A673 (cell line): ENCODE measurements at regions not wholly inside any gene's neighbourhood (a gene's known extent, or its start where the extent isn't known, plus 50 kb on each side); places are given as distances from the start of the nearest gene placed in this dataset.

Source experiments
- BruUV-seq: library from RNA; stranded (reverse); fragments of 400-500 nt; replicated peaks from 2 replicates; lab custom pipeline; 2021; lab: Mats Ljungman, UMichigan
- CTCF ChIA-PET: fragments of 300-600 bp; sonication (Branson Sonifier 250); formaldehyde crosslinking; loops from one replicate; lab custom pipeline; 2022; ENCODE audit warnings: antibody characterized with exemption; lab: Charles Lee
- POLR2A ChIA-PET: fragments of 300-600 bp; sonication (Branson Sonifier 250); formaldehyde crosslinking; loops from one replicate; lab custom pipeline; 2022; ENCODE audit warnings: antibody characterized with exemption; ENCODE audit not compliant: low non-redundant PET; lab: Charles Lee
- DNase-seq: peaks from one replicate; pipeline ENCODE4 v3.0.0-alpha.2; 2015; ENCODE audit warnings: low spot score
- H3K27ac ChIP-seq: fragments of 200-600 bp; sonication (generic); 2 replicates; pipeline ENCODE4 v1.5.1; 2016; ENCODE audit warnings: mixed run types, low read depth, mild to moderate bottlenecking, mixed read lengths, antibody characterized with exemption, low read length; ENCODE audit not compliant: poor library complexity, severe bottlenecking
- H3K27me3 ChIP-seq: fragments of 200-600 bp; sonication (generic); replicated peaks from 2 replicates; pipeline ENCODE4 v1.6.1; 2017; ENCODE audit warnings: mixed run types, low read depth, mild to moderate bottlenecking, mixed read lengths, antibody characterized with exemption, low read length; ENCODE audit not compliant: insufficient read depth, poor library complexity
- H3K36me3 ChIP-seq: fragments of 200-600 bp; sonication (generic); 2 replicates; pipeline ENCODE4 v1.6.1; 2016; ENCODE audit warnings: mixed run types, mild to moderate bottlenecking, mixed read lengths, antibody characterized with exemption, low read length; ENCODE audit not compliant: insufficient read depth, poor library complexity, severe bottlenecking
- H3K4me1 ChIP-seq: fragments of 200-600 bp; sonication (generic); 2 replicates; pipeline ENCODE4 v1.6.1; 2017; ENCODE audit warnings: mixed run types, mild to moderate bottlenecking, mixed read lengths, antibody characterized with exemption, low read length; ENCODE audit not compliant: insufficient read depth, poor library complexity, severe bottlenecking
- H3K4me3 ChIP-seq: fragments of 200-600 bp; sonication (generic); 2 replicates; pipeline ENCODE4 v1.5.1; 2016; ENCODE audit warnings: low read depth, mixed run types, mild to moderate bottlenecking, mixed read lengths, low read length; ENCODE audit not compliant: poor library complexity, severe bottlenecking
- H3K9me3 ChIP-seq: fragments of 200-600 bp; sonication (generic); 2 replicates; pipeline ENCODE4 v1.6.1; 2016; ENCODE audit warnings: mixed run types, low read depth, mild to moderate bottlenecking, mixed read lengths, antibody characterized with exemption, low read length; ENCODE audit not compliant: poor library complexity, severe bottlenecking
- EZH2 ChIP-seq: fragments of 200-600 bp; sonication (generic); IDR thresholded peaks from 2 replicates; pipeline ENCODE4 v1.6.1; 2017; ENCODE audit warnings: borderline replicate concordance, low read depth, mild to moderate bottlenecking, mixed read lengths, antibody characterized with exemption, low read length; ENCODE audit not compliant: poor library complexity, severe bottlenecking
- intact Hi-C: fragments of 100-400 bp; cut with micrococcal nuclease; formaldehyde crosslinking; loops from one replicate; pipeline ENCODE4 v1.10.0; 2022; ENCODE audit not compliant: unreplicated experiment
- TF ChIP-seq, protein P1 (sequence below): fragments of 300-800, 200-600 bp; sonication (generic); conservative IDR thresholded peaks from 2 replicates; pipeline ENCODE4 v1.5.1; 2017; ENCODE audit warnings: low read depth, mild to moderate bottlenecking, antibody characterized with exemption, low read length, moderate library complexity, mixed read lengths

DNA sequence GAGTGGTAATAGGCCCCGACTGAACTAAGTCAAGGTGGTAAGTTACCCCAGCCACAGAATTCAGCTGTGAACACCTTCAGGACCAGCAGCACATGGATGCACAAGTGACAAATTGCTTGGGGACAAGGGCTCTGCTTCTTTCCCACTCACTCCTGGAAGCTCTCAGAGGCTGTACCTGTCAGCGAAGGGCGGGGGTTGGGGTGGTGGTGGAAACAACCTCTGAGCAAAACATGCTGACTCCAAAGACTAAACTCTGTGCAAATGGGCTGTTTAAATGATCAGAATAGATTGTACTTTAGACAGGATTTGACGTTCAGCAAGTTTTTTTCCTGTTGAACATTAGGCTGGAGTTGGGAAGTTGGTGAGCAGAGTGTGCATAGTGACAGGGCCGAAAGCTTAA lies 544.5 kb upstream of the ZNF608 start:
- no peak for TF ChIP-seq EZH2
- TF ChIP-seq, protein P1, sequence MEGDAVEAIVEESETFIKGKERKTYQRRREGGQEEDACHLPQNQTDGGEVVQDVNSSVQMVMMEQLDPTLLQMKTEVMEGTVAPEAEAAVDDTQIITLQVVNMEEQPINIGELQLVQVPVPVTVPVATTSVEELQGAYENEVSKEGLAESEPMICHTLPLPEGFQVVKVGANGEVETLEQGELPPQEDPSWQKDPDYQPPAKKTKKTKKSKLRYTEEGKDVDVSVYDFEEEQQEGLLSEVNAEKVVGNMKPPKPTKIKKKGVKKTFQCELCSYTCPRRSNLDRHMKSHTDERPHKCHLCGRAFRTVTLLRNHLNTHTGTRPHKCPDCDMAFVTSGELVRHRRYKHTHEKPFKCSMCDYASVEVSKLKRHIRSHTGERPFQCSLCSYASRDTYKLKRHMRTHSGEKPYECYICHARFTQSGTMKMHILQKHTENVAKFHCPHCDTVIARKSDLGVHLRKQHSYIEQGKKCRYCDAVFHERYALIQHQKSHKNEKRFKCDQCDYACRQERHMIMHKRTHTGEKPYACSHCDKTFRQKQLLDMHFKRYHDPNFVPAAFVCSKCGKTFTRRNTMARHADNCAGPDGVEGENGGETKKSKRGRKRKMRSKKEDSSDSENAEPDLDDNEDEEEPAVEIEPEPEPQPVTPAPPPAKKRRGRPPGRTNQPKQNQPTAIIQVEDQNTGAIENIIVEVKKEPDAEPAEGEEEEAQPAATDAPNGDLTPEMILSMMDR, result no peak
- no peak overlapping the region for H3K4me3 ChIP-seq
- H3K9me3 ChIP-seq, result no peaks in the 10 kb centered on the region
- POLR2A ChIA-PET, result no interaction called here
- CTCF ChIA-PET, result no interaction called here
- H3K27me3 ChIP-seq, result no peaks in the 10 kb centered on the region
- intact Hi-C loops, result no loop called here
- H3K36me3 ChIP-seq, result no peaks in the 10 kb centered on the region
- BruUV-seq, result no TSS peak
- no peak for DNase-seq
- no peak overlapping the region for H3K27ac ChIP-seq
- no peaks in the 10 kb centered on the region for H3K4me1 ChIP-seq

DNA sequence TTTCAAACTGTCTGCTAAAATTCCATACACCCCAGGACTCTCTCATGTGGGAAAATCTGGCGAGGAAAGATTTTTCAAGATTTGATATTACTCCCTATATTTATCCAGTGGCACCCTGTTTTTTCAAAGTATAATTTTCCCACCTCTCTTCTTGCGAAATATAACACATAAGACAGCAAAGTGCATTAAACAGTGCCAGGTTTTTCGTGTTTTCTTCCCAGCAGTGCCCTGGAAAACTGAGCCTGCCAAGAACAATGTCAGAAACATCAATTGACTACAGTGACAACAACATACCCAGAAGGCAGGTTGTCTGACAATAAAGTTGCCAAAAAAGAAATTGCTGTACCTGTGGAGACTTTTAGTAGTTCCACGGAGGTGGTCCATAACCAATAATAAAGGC lies 545.0 kb upstream of the ZNF608 start:
- no peak overlapping the region for H3K4me3 ChIP-seq
- H3K27me3 ChIP-seq, result no peaks in the 10 kb centered on the region
- intact Hi-C loops, result no loop called here
- no peak for TF ChIP-seq EZH2
- TF ChIP-seq, protein P1, result no peak
- BruUV-seq, result no TSS peak
- H3K36me3 ChIP-seq, result no peaks in the 10 kb centered on the region
- no peak for DNase-seq
- ChIA-PET CTCF (no interaction called here), POLR2A (no interaction called here)
- no peaks in the 10 kb centered on the region for H3K4me1 ChIP-seq
- H3K9me3 ChIP-seq, result no peaks in the 10 kb centered on the region
- H3K27ac ChIP-seq, result no peak overlapping the region

DNA sequence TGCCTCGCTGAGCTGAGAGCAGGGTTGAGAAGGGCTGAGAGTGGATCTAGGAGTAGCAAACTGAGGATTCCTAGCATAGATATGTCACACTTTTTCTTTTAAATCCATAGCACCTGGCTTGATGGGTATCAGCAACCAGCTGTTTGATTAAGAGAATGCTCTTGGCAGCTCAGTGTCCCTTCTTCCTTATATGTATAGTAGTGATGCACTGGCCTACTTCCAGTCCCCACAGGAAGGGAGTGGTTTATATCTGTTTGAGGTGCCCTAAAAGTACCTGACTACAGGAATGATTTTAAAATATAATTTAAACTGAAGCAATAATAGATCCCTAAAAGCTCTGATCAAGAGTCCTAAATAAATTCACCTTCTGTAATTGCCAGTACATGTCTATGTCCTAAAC lies 546.8 kb upstream of the ZNF608 start:
- H3K27ac ChIP-seq, result no peak overlapping the region
- intact Hi-C loops, result no loop called here

More for the DNA sequence above, 546.8 kb upstream of the ZNF608 start:
- Histone ChIP-seq H3K9me3 (no peaks in the 10 kb centered on the region), H3K27me3 (no peaks in the 10 kb centered on the region), H3K36me3 (no peaks in the 10 kb centered on the region), H3K4me1 (no peaks in the 10 kb centered on the region), H3K4me3 (no peak overlapping the region)
- ChIA-PET CTCF (no interaction called here), POLR2A (no interaction called here)
- TF ChIP-seq, protein P1, result no peak
- TF ChIP-seq EZH2, result no peak
- no TSS peak for BruUV-seq
- DNase-seq, result no peak
